Fibroblast of lung (primary cell): ENCODE measurements at regions not wholly inside any gene's neighbourhood (a gene's known extent, or its start where the extent isn't known, plus 50 kb on each side); places are given as distances from the start of the nearest gene placed in this dataset.
A peak's percentile ranks its signal among the peaks of the same experiment; 100 is the strongest.

Experiments used
- DNase-seq, 2 donors: peaks; one replicate each; pipeline versions ENCODE4 v3.0.0 to v3.0.0-alpha.2; 2010; ENCODE audit warnings: low read depth in 2 of 2
- H2AFZ ChIP-seq: 2 replicates; pipeline ENCODE4 v1.5.1; 2012; ENCODE audit warnings: low read length, control low read depth, inconsistent platforms
- H3K27ac ChIP-seq: 2 replicates; pipeline ENCODE4 v1.5.1; 2011; ENCODE audit warnings: low read length, control low read depth; ENCODE audit not compliant: insufficient read depth
- H3K27me3 ChIP-seq: 2 replicates; pipeline ENCODE4 v1.5.1; 2011; ENCODE audit warnings: mild to moderate bottlenecking, low read length; ENCODE audit not compliant: control insufficient read depth, insufficient read depth
- H3K36me3 ChIP-seq: 2 replicates; pipeline ENCODE4 v1.5.1; 2011; ENCODE audit warnings: low read length; ENCODE audit not compliant: control insufficient read depth, insufficient read depth
- H3K4me1 ChIP-seq: 2 replicates; pipeline ENCODE4 v1.5.1; 2011; ENCODE audit warnings: low read length; ENCODE audit not compliant: control insufficient read depth, insufficient read depth; ENCODE audit errors: extremely low read depth
- H3K4me2 ChIP-seq: 2 replicates; pipeline ENCODE4 v1.5.1; 2011; ENCODE audit warnings: low read length, control low read depth; ENCODE audit not compliant: insufficient read depth; ENCODE audit errors: extremely low read depth
- H3K4me3 ChIP-seq, 4 experiments: fragments of 200-600 bp in 1 of 4; sonication (generic) in 1 of 4; replicated peaks in 1 of 4; 2 replicates each; pipeline ENCODE4 v1.5.1; 2011 to 2016; ENCODE audit warnings: low read length in 4 of 4, low read depth in 3 of 4, mild to moderate bottlenecking in 3 of 4, control low read depth in 2 of 4, inconsistent platforms in 1 of 4, mixed read lengths in 1 of 4; ENCODE audit not compliant: insufficient read depth in 1 of 4; ENCODE audit errors: control extremely low read depth in 1 of 4
- H3K79me2 ChIP-seq: 2 replicates; pipeline ENCODE4 v1.5.1; 2012; ENCODE audit warnings: mild to moderate bottlenecking, low read length, inconsistent platforms; ENCODE audit not compliant: control insufficient read depth, insufficient read depth
- H3K9ac ChIP-seq: 2 replicates; pipeline ENCODE4 v1.5.1; 2011; ENCODE audit warnings: mild to moderate bottlenecking, low read length, control low read depth; ENCODE audit not compliant: insufficient read depth
- H3K9me3 ChIP-seq: 2 replicates; pipeline ENCODE4 v1.5.1; 2012; ENCODE audit warnings: low read depth, low read length; ENCODE audit not compliant: control insufficient read depth, insufficient read depth
- H4K20me1 ChIP-seq: 2 replicates; pipeline ENCODE4 v1.5.1; 2011; ENCODE audit warnings: low read length; ENCODE audit not compliant: control insufficient read depth, insufficient read depth; ENCODE audit errors: extremely low read depth
- EZH2 ChIP-seq: IDR thresholded peaks from 2 replicates; pipeline ENCODE4 v1.5.1; 2012; ENCODE audit warnings: low read length, control low read depth, mild to moderate bottlenecking; ENCODE audit errors: missing control alignments
- TF ChIP-seq, protein P1 (sequence below), 2 donors: IDR thresholded peaks in 1 of 2; conservative IDR thresholded peaks in 1 of 2; 1 replicate in 1 of 2; 2 replicates in 1 of 2; pipeline ENCODE4 v1.5.1; 2011 to 2012; ENCODE audit warnings: low read length in 2 of 2, control low read depth in 1 of 2, inconsistent platforms in 1 of 2, low read depth in 1 of 2, mild to moderate bottlenecking in 1 of 2

DNA sequence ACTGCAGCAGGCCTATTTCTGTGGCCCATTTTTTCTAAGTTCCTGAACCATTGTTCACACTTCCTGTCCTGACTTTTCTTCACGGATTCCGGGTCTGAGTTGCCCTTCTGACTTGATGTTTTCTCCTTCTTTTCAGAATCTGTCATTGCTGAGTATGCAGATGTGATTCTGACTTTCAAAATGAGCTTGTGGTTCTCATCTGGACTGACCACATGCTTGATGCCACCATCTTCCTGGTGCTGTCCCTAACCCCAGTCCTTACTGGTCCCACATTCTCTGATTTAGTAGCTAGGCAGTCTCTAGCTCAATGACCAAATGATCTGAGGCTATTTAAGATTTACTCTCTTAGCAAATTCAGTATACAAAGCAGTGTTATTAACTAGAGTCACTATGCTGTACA lies 822.3 kb upstream of the TENM3 start:
- Histone ChIP-seq H3K27ac (no peak overlapping the region), H3K9ac (no peak overlapping the region), H3K79me2 (no peaks in the 10 kb centered on the region), H3K4me2 (no peak overlapping the region), H3K4me1 (no peaks in the 10 kb centered on the region), H3K27me3 (no peaks in the 10 kb centered on the region), H3K9me3 (no peaks in the 10 kb centered on the region), H3K36me3 (no peaks in the 10 kb centered on the region), H3K4me3 (no peak overlapping the region), H2AFZ (no peak overlapping the region), H4K20me1 (no peaks in the 10 kb centered on the region)
- DNase-seq: no peak
- TF ChIP-seq, protein P1, sequence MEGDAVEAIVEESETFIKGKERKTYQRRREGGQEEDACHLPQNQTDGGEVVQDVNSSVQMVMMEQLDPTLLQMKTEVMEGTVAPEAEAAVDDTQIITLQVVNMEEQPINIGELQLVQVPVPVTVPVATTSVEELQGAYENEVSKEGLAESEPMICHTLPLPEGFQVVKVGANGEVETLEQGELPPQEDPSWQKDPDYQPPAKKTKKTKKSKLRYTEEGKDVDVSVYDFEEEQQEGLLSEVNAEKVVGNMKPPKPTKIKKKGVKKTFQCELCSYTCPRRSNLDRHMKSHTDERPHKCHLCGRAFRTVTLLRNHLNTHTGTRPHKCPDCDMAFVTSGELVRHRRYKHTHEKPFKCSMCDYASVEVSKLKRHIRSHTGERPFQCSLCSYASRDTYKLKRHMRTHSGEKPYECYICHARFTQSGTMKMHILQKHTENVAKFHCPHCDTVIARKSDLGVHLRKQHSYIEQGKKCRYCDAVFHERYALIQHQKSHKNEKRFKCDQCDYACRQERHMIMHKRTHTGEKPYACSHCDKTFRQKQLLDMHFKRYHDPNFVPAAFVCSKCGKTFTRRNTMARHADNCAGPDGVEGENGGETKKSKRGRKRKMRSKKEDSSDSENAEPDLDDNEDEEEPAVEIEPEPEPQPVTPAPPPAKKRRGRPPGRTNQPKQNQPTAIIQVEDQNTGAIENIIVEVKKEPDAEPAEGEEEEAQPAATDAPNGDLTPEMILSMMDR (conservative IDR thresholded peaks at IDR 0.05 in 1 of 2, IDR thresholded peaks at IDR 0.05 in 1 of 2; ENCODE audit: low read depth in 1 of 2, low read length in 2 of 2): no peak
- no peak for TF ChIP-seq EZH2

DNA sequence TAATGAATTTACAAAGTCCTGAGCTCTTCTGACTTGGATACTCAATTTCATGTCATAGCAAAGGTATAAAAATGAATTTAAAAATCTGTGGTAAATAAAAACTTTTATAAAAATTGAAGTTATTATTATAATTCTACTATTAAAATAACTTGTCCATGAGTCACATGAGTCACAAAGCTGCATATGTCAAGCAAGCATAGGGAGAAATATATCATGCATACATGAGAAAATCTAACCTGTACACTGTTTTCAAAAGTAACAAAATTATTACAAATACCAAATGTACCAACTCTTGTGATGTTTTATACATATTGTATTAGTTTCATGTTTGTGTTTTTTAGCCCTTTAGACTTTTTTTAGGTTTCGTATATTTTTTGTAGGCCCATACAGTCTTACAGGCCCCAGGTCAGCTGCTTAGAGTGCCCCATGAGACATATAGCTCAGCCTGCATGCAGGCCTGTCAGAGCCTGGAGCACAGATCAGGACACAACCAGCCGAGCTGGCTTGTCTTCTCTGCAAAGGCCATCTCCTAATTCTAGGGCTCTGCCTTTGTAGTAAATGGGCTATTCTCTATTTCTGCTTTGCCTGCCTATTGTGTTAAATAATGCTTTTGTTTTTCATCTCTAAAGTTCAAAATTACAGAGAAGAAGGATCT lies 818.7 kb upstream of the TENM3 start:
- no peaks in the 10 kb centered on the region for H3K27me3 ChIP-seq

DNA sequence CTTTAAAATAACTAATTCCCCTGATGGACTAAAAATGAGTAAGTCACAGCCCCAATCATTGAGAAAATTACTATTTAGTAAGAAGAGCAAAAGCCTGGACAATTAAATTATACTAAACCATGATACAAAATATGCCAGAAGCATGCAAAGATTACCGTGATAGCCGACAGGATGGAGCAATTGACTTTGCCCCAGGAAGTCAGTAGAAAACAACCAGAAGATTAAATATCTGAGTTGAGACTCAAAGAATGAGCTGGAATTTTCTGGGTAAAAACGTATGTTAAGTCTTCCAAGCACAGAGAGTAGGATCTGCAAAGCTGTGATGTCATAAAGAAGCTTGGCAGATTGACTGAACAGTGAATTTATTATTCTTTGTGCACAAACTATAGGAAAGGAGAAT lies 816.1 kb upstream of the TENM3 start:
- peak in 1 of 2 donors; percentile 6 for DNase-seq
- Histone ChIP-seq H3K9ac (no peak overlapping the region), H3K4me2 (no peak overlapping the region), H3K4me1 (no peaks in the 10 kb centered on the region), H3K36me3 (no peaks in the 10 kb centered on the region), H4K20me1 (no peaks in the 10 kb centered on the region), H3K9me3 (no peaks in the 10 kb centered on the region), H2AFZ (no peak overlapping the region), H3K27me3 (no peaks in the 10 kb centered on the region), H3K79me2 (no peaks in the 10 kb centered on the region), H3K27ac (no peak overlapping the region), H3K4me3 (no peak overlapping the region)
- TF ChIP-seq, protein P1 (conservative IDR thresholded peaks at IDR 0.05 in 1 of 2, IDR thresholded peaks at IDR 0.05 in 1 of 2; ENCODE audit: low read depth in 1 of 2, low read length in 2 of 2): no peak
- TF ChIP-seq EZH2: no peak

More for the DNA sequence above, 818.7 kb upstream of the TENM3 start:
- Histone ChIP-seq H3K4me2 (no peak overlapping the region), H4K20me1 (no peaks in the 10 kb centered on the region), H3K9ac (no peak overlapping the region), H3K79me2 (no peaks in the 10 kb centered on the region), H3K4me1 (no peaks in the 10 kb centered on the region), H3K27ac (no peak overlapping the region), H2AFZ (no peak overlapping the region), H3K36me3 (no peaks in the 10 kb centered on the region), H3K9me3 (no peaks in the 10 kb centered on the region), H3K4me3 (no peak overlapping the region)
- no peak for DNase-seq
- TF ChIP-seq, protein P1 (conservative IDR thresholded peaks at IDR 0.05 in 1 of 2, IDR thresholded peaks at IDR 0.05 in 1 of 2; ENCODE audit: low read depth in 1 of 2, low read length in 2 of 2): no peak
- TF ChIP-seq EZH2: no peak
